Upper lobe of left lung (tissue), 6 donors: ENCODE measurements at regions not wholly inside any gene's neighbourhood (a gene's known extent, or its start where the extent isn't known, plus 50 kb on each side); places are given as distances from the start of the nearest gene placed in this dataset.
A peak's percentile ranks its signal among the peaks of the same experiment; 100 is the strongest.

ENCODE experiments used
- ATAC-seq, 2 donors: fragments of 200-7000 bp; cut with Tn5 transposase; one replicate each; pipeline ENCODE4 v1.9.1; 2022; ENCODE audit warnings: mild to moderate bottlenecking in 2 of 2, moderate library complexity in 2 of 2; ENCODE audit not compliant: low FRiP score in 2 of 2
- DNase-seq, 2 donors: peaks; one replicate each; pipeline ENCODE4 v3.0.0-alpha.2; 2019 to 2020
- H3K27ac ChIP-seq, 4 donors: fragments of 200-600 bp; sonication (generic); one replicate each; pipeline ENCODE4 v1.5.1; 2016 to 2019
- H3K27me3 ChIP-seq, 4 donors: fragments of 200-600 bp; sonication (generic); one replicate each; pipeline ENCODE4 v1.5.1; 2017 to 2019
- H3K36me3 ChIP-seq, 4 donors: fragments of 200-600 bp; sonication (generic); one replicate each; pipeline ENCODE4 v1.5.1; 2016 to 2019
- H3K4me1 ChIP-seq, 4 donors: fragments of 200-600 bp; sonication (generic); one replicate each; pipeline ENCODE4 v1.5.1; 2018 to 2019
- H3K4me3 ChIP-seq, 4 donors: fragments of 200-600 bp; sonication (generic); one replicate each; pipeline ENCODE4 v1.5.1; 2017 to 2019; ENCODE audit warnings: mild to moderate bottlenecking in 2 of 4, moderate library complexity in 1 of 4
- H3K9me3 ChIP-seq, 4 donors: fragments of 200-600 bp; sonication (generic); one replicate each; pipeline ENCODE4 v1.5.1; 2018 to 2019
- CTCF ChIP-seq, 6 experiments: fragments of 450-650 bp in 4 of 6; fragments of 200-600 bp in 2 of 6; sonication (generic) in 2 of 6; IDR thresholded peaks; one replicate each; pipeline ENCODE4 v1.5.1; 2016 to 2019; ENCODE audit warnings: antibody characterized with exemption in 6 of 6
- EP300 ChIP-seq, 4 donors: sonication (generic); formaldehyde crosslinking; IDR thresholded peaks; one replicate each; pipeline ENCODE4 v1.5.1; 2017; ENCODE audit warnings: antibody characterized with exemption in 4 of 4, control low read depth in 2 of 4
- POLR2A ChIP-seq, 4 donors: fragments of 450-650 bp; IDR thresholded peaks; one replicate each; pipeline ENCODE4 v1.5.1; 2016 to 2017; ENCODE audit warnings: antibody characterized with exemption in 4 of 4, mild to moderate bottlenecking in 2 of 4
- POLR2AphosphoS5 ChIP-seq, 2 donors: sonication (generic); formaldehyde crosslinking; IDR thresholded peaks; one replicate each; pipeline ENCODE4 v1.5.1; 2017; ENCODE audit warnings: antibody characterized with exemption in 2 of 2
- WGBS, 2 donors: methylation state at CpG; one replicate each; pipeline ENCODE4 v1.1.5; 2017 to 2018; 5-methylcytosine and 5-hydroxymethylcytosine counted together
- donor health status: DM: no; HTN: no; CAD: no; lungs with moderate emphysema.
- donor health status: DM: no; HTN: yes; CAD: no; lungs with severe emphysema.

- H3K27me3 ChIP-seq: no peaks in the 10 kb centered on the region
- no peaks in the 10 kb centered on the region for H3K36me3 ChIP-seq
- H3K4me3 ChIP-seq: no peak overlapping the region
- DNase-seq (no peak), ATAC-seq (peak in 1 of 2 donors; percentile 63)
- TF ChIP-seq EP300 (IDR thresholded peaks at IDR 0.05) (no peak), POLR2A (IDR thresholded peaks at IDR 0.05) (no peak), POLR2AphosphoS5 (IDR thresholded peaks at IDR 0.05) (no peak), CTCF (IDR thresholded peaks at IDR 0.05) (no peak)
- H3K9me3 ChIP-seq: no peaks in the 10 kb centered on the region
- no peak overlapping the region for H3K27ac ChIP-seq
- 70 to 78% methylated on average over 7 of the region's 7 CpGs for WGBS, 2 donors
- no peaks in the 10 kb centered on the region for H3K4me1 ChIP-seq
These were observed 253.1 kb upstream of the USP24 start for GRCh38 chr1:55468142-55468795.

GRCh38 chr1:55466921-55467320 lies 251.8 kb upstream of the USP24 start:
- WGBS, 2 donors: 92 to 100% methylated on average over 2 of the region's 2 CpGs
- TF ChIP-seq POLR2AphosphoS5 (IDR thresholded peaks at IDR 0.05) (no peak), EP300 (IDR thresholded peaks at IDR 0.05) (no peak), CTCF (IDR thresholded peaks at IDR 0.05) (no peak), POLR2A (IDR thresholded peaks at IDR 0.05) (no peak)
- Histone ChIP-seq H3K4me1 (no peaks in the 10 kb centered on the region), H3K27ac (no peak overlapping the region), H3K36me3 (no peaks in the 10 kb centered on the region), H3K4me3 (no peak overlapping the region), H3K27me3 (no peaks in the 10 kb centered on the region), H3K9me3 (no peaks in the 10 kb centered on the region)
- no peak for ATAC-seq
- no peak for DNase-seq

GRCh38 chr1:55466373-55466772 lies 251.2 kb upstream of the USP24 start:
- no peaks in the 10 kb centered on the region for H3K36me3 ChIP-seq
- no peaks in the 10 kb centered on the region for H3K9me3 ChIP-seq
- TF ChIP-seq POLR2A (IDR thresholded peaks at IDR 0.05) (no peak), CTCF (IDR thresholded peaks at IDR 0.05) (no peak), POLR2AphosphoS5 (IDR thresholded peaks at IDR 0.05) (no peak), EP300 (IDR thresholded peaks at IDR 0.05) (no peak)
- H3K4me1 ChIP-seq: no peaks in the 10 kb centered on the region
- H3K27me3 ChIP-seq: no peaks in the 10 kb centered on the region
- 28 to 50% methylated on average over 1 of the region's 1 CpG for whole genome bisulfite sequencing, 2 donors
- H3K27ac ChIP-seq: no peak overlapping the region
- ATAC-seq: no peak
- DNase-seq: no peak
- no peak overlapping the region for H3K4me3 ChIP-seq

GRCh38 chr1:55464550-55464949 lies 249.4 kb upstream of the USP24 start:
- Histone ChIP-seq H3K36me3 (no peaks in the 10 kb centered on the region), H3K27me3 (no peaks in the 10 kb centered on the region), H3K27ac (no peak overlapping the region), H3K9me3 (no peaks in the 10 kb centered on the region), H3K4me3 (no peak overlapping the region), H3K4me1 (no peaks in the 10 kb centered on the region)
- ATAC-seq: no peak
- no peak for DNase-seq
- WGBS, 2 donors: 86 to 100% methylated on average over 1 of the region's 1 CpG
- TF ChIP-seq POLR2A (IDR thresholded peaks at IDR 0.05) (no peak), CTCF (IDR thresholded peaks at IDR 0.05) (no peak), EP300 (IDR thresholded peaks at IDR 0.05) (no peak), POLR2AphosphoS5 (IDR thresholded peaks at IDR 0.05) (no peak)

- H3K4me1 ChIP-seq: no peaks in the 10 kb centered on the region
- ATAC-seq: no peak
- H3K36me3 ChIP-seq: no peaks in the 10 kb centered on the region
- no peaks in the 10 kb centered on the region for H3K27me3 ChIP-seq
- TF ChIP-seq POLR2AphosphoS5 (IDR thresholded peaks at IDR 0.05) (no peak), POLR2A (IDR thresholded peaks at IDR 0.05) (no peak), CTCF (IDR thresholded peaks at IDR 0.05) (no peak), EP300 (IDR thresholded peaks at IDR 0.05) (no peak)
- no peaks in the 10 kb centered on the region for H3K9me3 ChIP-seq
- DNase-seq: no peak
- no peak overlapping the region for H3K27ac ChIP-seq
- no peak overlapping the region for H3K4me3 ChIP-seq
- 87 to 92% methylated on average over 10 of the region's 10 CpGs for WGBS, 2 donors
These were observed 248.8 kb upstream of the USP24 start for GRCh38 chr1:55463814-55464475.
